GM18907 (cell line): ENCODE measurements at regions not wholly inside any gene's neighbourhood (a gene's known extent, or its start where the extent isn't known, plus 50 kb on each side); places are given as distances from the start of the nearest gene placed in this dataset.
"Not testable (repeated sequence)": the region's sequence is repeated elsewhere in the genome, so short reads cannot be mapped to it uniquely, and the experiment has no call there.

Experiments
- ATAC-seq: cut with Tn5 transposase; IDR thresholded peaks from one replicate; pipeline ENCODE4 v1.9.1; 2021; ENCODE audit warnings: mild to moderate bottlenecking, moderate library complexity; ENCODE audit not compliant: unreplicated experiment

- no peak for ATAC-seq
These were observed 119.7 kb downstream of the MACROH2A1 start for GRCh38 chr5:135279328-135279727.

DNA sequence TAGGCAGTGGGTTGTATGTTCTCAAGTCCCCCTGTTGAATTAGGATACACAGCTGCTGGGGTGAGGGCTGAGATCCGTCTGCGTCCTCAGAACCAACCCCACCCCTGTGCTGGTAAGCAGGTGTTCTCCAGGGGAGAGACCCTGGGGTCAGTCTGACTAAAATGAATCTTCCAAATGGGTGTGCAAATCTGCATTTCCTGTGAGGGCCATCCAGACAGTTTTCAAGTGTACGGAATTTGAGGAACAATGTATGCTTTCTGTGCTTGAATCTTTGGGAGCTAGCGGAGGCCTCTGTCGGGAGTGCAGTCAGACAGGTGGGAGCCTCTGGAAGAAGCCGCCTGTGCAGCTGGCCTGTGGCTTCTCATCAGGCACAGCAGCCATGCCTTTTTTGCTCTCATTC, 122.9 kb downstream of the MACROH2A1 start:
- no peak for ATAC-seq

- ATAC-seq = no peak
These were observed 125.8 kb downstream of the MACROH2A1 start for GRCh38 chr5:135273212-135273611.

- ATAC-seq = no peak
These were observed 126.7 kb downstream of the MACROH2A1 start for GRCh38 chr5:135272311-135272805.

DNA sequence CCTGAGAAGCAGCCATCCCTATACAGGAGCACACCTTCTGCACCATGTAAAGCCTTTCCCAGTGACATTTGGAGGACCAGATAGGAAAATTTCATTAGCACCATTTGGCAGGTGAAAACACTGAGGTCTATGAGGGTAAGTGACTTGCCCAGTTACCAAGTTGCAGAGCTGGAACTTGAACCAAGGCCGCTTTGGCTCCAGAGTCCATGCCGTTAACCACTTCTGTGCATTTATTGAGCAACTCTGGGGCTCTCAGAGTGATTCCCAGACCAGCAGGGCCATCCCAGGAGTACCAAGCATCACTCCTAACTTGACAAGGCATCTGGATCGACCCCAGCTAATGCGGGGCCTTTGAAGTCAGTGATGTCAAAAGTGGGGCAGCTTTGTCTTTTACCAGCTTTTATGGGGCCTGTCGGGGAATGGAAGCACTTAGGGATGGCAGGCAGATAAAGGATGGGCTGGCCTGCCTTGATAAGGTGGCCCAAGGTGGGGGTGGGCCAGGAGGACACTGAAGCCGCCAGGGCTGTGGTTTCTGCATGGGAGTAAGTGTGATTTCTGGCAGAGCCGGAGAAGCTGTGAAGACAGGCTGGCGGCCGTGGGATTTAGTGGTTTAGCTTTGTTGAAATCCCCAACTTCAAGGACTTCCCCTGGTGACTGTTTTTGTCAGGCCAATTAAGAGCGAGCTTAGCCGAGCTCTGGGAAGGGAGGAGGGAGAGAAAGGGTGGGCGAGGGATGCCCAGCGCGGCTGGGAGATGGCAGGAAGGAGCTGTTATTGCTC, 127.3 kb downstream of the MACROH2A1 start:
- ATAC-seq = no peak

DNA sequence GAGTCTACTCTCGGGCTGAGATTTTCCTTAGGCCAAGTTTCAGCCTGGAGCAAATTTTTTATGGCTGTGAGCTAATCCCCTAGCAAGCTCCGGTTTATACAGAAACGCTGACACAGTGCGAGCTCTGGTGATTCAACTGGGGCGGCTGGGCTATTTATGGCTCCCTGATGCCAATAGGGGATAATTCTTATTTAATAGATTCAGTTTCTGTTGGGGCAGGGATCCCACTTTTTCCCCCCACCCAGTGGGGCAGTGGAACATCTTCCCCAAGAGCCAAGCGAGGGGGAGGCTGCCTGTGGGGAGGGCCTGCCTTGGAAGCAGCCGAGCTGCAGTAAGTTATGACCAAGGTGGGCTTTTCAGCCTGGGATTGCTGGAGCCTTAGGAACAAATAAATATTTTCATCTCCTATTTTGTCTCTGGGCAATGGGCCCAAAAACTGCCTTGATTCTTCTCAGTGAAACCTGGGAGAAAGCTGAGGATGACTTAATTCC, 129.1 kb downstream of the MACROH2A1 start:
- ATAC-seq = no peak

DNA sequence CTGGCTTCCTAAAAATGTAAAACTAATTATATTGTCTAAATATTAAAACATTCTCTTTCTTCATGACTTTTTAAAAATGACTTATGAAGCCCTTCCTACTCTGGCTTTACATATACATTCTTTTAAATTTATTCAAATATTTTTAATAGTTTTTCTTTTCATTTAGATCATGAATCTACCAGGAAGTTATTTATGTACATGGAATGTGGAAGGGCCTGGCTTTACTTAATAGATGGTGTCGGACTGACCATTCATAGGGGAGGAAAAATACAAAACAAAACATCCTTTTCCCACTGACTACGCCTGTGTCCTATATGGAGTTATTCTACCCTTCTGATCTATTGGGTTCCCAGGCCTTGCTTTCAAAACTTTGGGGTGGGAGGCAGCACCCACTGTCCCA, 129.8 kb downstream of the MACROH2A1 start:
- ATAC-seq = no peak

GRCh38 chr5:135266975-135267374, 132.1 kb downstream of the MACROH2A1 start:
- no peak for ATAC-seq

DNA sequence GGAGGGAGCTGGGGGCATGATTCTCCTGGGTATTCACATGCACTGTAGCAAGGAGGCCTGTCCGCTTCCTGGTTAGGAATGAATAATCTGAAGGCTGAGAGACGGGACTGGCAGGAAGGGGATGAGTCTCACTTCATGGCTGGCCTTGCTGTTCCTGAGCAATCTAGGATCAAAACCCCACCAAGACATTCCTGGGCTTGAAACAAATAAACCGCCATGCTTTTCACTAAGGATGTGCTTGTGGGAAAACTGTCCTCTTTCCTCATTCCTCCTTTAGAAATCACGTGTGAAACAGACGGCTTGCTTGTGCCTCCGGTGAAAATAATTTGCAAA, 132.8 kb downstream of the MACROH2A1 start:
- ATAC-seq = no peak

GRCh38 chr5:135265497-135266302, 133.3 kb downstream of the MACROH2A1 start:
- no peak for ATAC-seq

DNA sequence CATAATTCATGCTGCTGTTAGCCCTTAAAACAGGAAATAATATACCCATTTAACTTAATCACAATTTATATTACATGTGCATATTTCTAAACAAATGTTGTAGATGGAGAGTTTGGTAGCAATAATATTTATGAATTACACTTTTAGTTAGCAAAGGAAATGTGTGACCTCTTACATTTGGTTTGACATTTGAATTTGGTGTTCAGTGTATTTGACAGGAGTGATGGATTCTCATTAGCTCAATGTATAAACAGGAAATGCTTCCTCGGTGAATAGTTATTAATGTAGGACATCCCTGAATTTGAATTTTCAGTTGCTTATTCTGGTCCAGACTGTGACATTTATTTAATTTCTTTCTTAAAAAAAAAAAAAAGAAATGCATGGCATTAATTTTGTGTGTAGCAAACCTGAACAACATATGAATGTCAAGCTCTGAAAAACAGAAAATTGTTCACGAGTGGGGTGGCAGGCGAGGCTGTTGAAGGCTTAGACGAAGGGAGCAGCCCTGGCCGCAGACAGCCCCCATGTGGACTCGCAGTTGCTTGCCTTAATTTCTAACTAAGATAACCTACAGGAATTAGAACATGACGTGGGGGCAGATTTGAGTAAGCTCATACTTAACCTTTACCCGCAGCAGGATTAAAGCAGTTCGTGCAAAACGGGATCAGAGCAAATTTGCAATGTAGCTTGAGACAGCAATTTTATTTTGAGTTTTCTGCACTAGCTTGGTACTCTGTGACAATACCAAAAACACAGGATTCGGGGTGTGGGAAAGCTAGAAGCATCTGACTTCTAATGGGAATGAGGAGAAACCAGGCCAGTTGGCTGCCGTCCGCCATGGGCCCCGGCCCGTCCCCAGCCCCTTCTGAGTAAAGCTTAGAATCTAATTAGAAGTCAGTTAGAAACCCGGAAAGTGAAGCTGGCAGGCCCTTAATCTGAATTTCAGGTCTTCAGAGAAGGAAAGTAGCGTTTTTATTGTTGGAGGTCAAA, 134.3 kb downstream of the MACROH2A1 start:
- ATAC-seq = no peak

- ATAC-seq = no peak
These were observed 135.9 kb downstream of the MACROH2A1 start for GRCh38 chr5:135263022-135263668.

GRCh38 chr5:135262364-135262763, 136.7 kb downstream of the MACROH2A1 start:
- no peak for ATAC-seq

DNA sequence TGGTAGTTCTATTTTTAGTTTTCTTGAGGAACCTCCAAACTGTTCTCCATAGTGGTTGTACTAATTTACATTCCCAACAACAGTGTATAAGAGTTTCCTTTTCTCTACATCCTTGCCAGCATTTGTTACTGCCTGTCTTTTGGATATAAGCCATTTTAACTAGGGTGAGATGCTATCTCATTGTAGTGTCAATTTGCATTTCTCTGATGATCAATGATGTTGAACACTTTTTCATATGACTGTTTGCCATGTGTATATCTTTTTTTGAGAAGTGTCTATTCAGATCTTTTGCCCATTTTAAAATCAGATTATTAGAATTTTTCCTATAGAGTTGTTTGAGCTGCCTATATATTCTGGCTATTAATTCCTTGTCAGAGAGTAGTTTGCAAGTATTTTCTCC, 138.9 kb downstream of the MACROH2A1 start:
- ATAC-seq = not testable (repeated sequence)

GRCh38 chr5:135255461-135256178, 143.4 kb downstream of the MACROH2A1 start:
- no peak for ATAC-seq

DNA sequence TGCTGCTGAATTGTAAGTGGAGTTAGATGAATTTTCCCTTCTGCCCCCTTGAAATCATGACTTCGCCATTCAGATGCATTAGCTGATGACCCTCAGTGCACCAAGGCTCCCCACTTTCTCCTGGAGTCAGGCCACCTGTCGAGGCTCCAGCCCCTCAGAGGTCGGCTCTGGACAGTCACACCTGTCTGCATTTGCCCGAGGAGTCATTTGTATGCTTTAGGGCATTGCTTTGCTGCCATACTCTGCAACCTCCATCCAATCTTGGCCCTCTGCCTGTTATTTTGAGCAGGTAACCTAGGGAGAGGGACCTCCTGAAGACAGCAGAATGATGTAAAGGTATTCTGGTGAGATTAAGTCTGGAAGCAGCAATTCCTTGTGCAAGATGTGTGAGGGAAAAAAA, 144.8 kb downstream of the MACROH2A1 start:
- ATAC-seq = no peak

DNA sequence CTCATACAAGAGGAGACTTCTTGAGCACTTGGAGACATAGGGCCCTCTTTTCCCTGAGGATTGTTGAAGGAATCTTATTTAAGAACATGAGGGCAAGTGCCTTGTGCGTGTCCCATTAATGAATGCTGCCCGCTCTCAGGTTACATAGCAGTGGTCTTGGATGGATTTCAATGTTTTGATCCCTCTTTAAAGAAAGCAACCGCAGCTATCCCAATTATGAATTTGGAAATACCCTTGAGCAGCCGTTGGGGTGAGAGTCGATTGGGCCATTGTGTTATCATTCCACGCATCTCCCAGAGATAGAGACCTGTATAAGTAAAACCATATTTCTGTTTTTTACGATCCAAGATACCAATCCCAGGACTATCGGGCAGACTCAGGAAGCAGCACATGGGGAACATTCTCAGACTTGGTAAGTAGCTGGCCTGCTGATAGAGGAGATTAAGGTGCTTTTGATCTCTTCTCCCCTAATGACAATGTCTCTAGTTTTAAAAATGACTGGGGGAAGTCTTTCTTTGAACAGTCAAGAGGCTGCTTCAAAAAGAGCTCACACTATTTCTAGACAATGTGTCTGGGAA, 145.3 kb downstream of the MACROH2A1 start:
- ATAC-seq = no peak

DNA sequence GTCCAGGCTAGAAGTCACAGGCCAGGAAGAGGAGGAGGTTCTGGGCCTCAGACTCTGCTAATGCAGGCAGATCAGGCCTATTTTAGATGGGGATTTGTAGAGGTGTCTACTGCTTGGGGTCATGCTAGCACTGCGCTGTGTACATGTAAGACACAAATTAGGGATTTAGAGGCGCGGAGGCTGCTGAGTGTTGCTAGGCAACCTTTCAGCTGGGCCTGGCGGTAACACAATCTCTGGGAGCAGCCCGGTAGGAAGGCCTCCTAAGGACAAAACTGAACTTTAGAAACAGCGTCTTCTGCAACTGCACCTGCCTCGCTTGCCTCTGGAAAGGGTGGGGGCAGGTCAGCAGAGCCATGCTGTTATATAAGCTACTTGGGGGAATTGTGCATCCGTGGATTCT, 147.9 kb downstream of the MACROH2A1 start:
- ATAC-seq = no peak

GRCh38 chr5:135250671-135251070, 148.4 kb downstream of the MACROH2A1 start:
- ATAC-seq = no peak
